ENCODE measurements at regions not wholly inside any gene's neighbourhood (a gene's known extent, or its start where the extent isn't known, plus 50 kb on each side); places are given as distances from the start of the nearest gene placed in this dataset.

DNA sequence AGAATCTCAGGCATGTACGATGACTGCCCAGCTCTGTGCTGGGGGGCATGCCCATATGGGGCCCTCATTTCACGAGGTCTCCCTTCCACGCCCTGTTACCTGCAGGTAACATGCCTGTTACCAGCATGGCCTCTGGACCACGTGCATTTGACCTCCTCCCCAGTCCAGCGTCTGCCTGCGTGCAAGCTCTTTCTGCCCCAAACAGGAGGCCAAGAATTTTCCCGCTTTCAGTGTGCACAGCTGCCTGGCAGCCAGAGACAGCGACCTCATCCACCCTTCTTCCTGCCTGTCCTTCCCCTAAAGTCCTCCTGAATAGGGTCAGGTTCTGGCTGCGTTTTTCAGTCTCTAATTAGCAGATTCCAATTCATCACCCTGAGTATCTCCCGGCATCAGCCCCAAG is 306.5 kb upstream of the ZFHX3 start:
- TF ChIP-seq EZH2 (IDR thresholded peaks at IDR 0.05; ENCODE audit: borderline replicate concordance) (no peak), CTCF (IDR thresholded peaks at IDR 0.05; ENCODE audit: poor library complexity) (no peak)
